Urothelium cell line (cell line): ENCODE measurements at regions not wholly inside any gene's neighbourhood (a gene's known extent, or its start where the extent isn't known, plus 50 kb on each side); places are given as distances from the start of the nearest gene placed in this dataset.

Experiments used
- DNase-seq: peaks from one replicate; pipeline ENCODE4 v3.0.0; 2011; ENCODE audit warnings: low spot score, mixed read lengths
- FAIRE-seq: peaks from 2 replicates; lab custom pipeline; 2011; peaks lifted over from hg19 to GRCh38; lab: Jason Lieb, UNC

DNA sequence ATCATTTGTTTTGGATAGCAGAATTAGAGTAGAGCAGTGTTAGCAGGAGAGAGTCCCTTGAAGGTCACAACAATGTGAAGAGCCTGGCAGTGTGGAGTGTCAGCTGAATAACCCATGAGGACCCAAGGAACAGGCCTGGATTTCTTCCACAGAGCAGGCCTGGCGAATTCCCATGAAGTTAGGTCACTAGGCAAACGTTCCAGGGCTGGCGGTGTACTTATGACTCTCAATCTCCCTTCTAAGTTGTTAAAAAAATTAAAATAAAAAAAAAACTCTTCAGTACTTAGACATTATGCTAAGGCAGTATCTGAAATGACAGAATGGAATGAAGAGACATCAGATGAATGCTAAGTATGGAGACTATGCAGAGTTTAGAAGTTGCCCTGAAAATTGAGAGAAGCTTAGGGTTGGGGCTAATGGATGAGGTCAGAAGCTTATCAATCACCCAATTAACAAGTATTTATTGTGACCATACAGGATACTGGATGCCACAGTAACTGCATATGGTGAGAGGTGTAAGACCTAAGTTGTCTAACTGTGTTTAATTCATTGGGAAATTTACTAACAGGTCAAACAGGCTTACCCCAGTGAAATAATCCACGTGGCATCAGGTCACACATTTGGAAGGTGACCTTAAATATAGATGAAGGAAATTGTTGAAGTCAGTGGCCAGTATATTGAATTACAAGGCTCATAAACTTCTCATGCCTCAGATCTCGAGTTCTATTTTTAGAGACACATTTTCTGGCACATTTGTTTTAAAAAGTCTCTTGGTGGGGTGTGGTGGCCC lies 126.2 kb upstream of the NRP1 start:
- FAIRE-seq: no peak

DNA sequence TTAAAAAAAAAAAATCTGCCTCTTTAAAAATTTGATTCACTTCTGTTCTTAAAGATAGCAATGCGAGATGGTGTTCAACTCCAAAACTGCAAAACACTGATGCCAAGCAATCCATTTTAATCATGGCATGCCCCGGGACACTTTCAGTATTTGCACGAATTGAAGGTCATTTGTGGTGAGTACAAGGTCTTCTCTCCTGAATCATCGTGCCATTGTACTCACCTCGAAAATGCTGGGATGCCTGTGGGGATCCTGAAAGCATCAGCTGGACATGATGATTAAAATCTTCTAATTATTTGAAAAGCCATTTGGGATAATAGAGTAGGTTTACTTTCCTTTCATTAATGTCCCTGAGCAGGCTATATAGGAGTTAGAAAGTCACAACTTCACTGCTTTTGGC lies 125.1 kb upstream of the NRP1 start:
- DNase-seq (peak; percentile 15), FAIRE-seq (no peak)

More for the DNA sequence above, 126.2 kb upstream of the NRP1 start:
- peak; percentile 31 for DNase-seq

DNA sequence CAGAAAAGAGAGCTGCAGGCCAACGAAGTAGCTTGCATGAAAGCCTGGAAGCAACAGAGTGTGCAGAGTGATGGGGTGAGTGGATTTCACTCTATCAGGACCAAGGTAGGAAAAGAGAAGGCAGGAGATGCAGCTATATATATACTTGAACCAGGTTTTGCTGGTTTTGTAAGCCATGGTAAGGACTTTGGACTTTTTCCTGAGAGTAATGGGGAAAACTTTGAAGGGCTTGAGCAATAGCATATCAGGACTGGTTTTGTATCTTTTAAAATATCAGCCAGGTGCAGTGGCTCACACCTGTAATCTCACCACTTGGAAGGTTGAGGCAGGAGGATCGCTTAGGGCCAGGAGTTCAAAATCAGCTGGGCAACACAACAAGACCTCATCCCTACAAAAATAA lies 120.6 kb upstream of the NRP1 start:
- no peak for FAIRE-seq

DNA sequence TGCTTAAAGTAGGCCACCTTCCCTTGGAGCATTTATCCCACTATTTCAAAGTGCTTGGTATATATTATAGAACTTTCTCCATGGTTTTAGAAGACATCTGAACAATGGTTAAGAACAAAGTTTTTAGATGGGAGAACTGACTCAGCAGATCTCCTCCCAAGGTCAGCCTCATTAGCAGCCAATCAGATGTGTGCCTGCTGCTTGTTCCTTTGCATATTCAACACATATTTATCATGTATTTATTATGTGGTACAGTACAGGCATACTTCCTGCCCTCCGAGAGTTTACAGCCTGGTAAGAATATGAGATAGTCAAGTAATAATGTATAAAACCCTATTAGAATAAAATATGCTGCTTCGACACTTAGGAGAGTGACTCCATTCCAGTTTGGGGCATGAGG lies 120.1 kb upstream of the NRP1 start:
- DNase-seq (no peak), FAIRE-seq (no peak)

More for the DNA sequence above, 120.6 kb upstream of the NRP1 start:
- no peak for DNase-seq

DNA sequence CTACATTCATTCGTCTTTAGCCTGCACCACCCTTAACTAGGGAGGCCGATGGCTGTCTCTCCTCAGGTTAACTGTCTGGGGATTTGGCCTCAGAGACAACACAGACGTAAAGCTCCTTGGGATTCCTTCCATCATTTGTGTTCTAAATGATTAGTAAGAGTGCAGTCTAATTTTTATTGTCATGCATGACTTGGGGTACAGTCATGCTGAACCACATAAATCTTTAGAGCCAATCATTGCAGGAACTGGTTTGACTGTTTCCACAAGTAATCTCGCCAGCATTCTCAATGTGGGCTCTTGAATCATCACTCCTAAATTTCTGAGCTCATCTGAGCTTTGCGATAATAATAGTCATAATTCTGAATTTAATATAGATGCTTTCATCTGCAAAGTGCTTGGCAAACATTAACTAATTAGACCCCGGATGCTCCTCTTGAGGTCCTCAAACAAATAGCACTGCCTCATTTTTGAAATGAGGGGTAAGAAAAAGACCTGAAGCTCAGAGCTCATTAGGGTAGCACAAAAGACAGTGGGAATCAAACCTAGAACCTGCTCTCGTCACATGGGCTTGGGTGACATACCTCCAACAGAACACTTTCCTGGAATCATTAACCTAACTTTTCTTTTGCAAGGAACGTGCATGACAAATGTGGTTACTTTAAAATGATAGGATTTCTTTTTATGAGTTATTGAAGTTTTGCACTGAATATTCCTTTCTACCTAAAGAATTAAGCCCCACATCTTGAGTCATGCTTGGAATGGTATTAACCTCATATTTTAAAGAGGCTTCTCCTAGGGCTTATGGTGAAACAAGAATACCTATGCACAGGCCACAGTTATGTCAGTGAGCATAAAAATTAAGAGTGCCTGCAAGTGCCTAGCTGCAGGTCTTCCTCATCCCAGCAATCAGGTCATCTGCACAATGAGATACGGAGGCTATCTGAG lies 118.9 kb upstream of the NRP1 start:
- no peak for FAIRE-seq
- no peak for DNase-seq

DNA sequence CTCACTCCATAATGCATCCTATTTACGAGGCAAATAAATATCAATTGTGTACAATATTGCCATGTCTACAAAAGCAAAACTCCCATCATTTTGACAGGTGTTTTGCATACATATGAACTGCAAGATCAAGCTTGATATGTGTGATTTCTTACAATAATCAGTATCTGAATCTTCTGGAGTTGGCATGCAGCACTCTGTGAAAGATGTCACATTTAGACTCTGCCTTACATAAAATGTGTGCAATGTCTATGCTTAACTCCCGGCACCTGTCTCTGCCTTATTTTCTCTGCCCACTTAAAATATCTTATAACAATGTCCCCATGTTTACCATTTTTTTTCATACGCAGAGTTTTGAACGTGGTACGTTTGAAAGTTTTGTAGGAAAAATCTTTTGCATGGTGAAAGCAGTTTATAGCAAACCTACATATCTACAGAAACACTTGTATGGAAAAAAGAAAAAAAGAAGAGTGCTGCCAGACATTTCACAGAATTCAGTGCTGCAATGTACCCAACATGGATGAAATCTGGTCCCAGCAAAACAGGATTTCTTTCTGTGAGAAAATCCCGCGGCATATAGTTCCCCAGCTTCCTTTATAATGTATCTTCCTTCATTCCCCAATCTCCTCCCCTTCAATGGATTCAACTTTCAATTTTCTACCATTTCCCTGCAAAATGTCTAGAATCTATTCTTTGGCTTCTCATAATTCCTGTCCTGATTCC lies 114.1 kb upstream of the NRP1 start:
- FAIRE-seq (no peak), DNase-seq (no peak)

DNA sequence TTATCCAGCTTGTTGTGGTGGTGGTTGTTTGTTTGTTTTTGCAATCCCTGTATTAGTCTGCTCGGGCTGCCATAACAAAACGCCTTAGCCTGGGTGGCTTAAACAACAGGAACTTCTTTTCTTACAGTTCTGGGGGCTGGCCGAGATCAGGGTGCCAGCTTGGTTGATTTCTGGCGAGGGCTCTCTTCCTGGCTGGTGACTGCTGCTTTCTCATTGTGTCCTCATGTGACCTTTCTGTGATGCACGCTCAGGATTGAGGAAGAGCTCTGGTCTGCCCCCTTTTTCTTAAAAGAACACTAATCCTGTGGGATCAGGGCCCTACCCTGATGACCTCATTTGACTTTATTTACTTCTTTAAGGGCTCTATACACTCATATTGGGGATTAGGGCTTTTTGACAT lies 107.1 kb upstream of the NRP1 start:
- peak; percentile 36 for DNase-seq
- FAIRE-seq: no peak

DNA sequence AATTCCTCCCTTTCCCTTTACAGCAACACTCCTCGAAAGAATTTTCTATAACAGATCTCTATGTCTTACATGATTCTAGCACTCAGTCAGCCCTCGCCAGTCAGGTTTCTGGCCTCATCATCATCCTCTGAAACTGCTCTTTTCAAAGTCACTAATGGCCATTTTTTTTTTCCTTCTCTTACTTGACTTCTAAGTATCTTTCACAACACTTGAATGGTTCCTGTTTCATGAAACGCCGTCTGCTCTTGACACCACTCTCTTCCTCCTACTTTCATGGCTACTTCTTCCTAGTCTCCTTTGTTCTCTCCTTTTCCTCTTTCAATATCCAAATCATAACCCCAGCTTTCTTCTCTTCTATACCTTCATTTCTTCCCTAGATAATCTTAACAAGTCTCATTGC lies 100.5 kb upstream of the NRP1 start:
- FAIRE-seq (no peak), DNase-seq (no peak)

DNA sequence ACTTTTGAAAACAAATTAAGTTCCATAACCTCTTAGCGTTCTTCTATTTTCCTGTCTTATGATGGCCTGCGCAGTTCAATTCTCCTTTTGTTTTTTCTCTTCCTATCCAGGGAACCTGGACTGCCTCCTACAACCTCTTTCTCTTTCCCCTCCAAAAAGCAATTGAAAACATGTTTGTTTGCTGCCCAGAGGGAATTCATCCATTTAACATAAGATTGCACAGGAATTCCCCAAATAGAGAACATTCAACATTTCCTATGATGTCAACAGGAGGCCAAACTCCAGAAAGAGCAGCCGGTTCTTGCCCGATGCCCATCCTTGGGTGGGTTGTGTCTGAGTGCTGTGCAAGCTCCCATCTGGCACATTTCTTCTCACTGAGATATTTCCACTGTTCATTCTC lies 94.2 kb upstream of the NRP1 start:
- DNase-seq (no peak), FAIRE-seq (no peak)

DNA sequence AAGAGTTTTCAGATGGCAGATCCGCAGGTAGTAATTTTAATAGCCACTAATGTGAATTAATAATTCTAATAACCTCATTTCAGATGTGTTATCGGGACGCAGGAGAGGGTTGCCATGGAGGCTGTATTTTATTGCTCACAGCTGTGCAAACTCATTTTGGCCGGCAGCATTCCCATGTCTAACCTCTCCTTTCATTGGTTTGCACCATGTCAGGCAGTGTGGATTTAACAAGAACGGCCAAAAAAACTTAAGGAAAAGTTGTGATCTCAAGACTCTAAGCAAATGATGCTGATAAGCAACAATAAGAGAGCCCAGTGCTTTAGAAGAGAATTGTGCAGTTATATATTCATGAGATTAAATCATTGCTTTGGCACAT lies 88.7 kb upstream of the NRP1 start:
- no peak for FAIRE-seq
- DNase-seq: no peak

DNA sequence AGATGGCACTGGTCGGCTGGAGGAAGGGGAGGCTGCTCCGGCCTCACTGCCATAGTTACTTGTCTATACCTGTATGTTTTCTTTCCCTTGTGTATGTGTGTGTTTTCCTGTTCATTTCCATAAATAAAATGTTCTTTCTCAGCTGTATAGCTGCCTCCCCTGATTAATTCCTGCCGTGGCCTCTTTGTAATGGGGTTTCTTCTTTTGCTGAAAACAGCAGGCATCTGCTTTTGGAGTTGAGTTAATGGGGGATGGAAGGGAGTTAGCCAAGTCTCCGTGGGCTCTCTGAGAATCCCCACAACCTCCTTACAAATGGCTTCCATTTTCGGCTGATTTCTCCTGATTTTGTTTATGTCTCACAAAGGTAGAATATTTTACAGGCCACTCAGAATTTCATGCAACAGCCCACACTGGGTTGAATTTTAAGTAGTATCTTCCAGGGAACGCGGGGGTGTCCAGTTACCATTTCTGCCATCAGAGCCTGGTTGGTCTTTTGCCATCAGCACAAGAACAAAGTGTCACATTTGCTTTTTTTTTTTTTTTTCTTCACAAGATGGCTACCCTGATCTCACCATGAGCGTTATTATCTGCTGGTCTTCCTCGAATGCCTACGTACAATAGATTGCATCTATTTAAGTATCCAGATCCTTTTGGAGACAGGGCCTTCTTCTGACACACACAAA lies 88.1 kb upstream of the NRP1 start:
- no peak for DNase-seq
- no peak for FAIRE-seq

DNA sequence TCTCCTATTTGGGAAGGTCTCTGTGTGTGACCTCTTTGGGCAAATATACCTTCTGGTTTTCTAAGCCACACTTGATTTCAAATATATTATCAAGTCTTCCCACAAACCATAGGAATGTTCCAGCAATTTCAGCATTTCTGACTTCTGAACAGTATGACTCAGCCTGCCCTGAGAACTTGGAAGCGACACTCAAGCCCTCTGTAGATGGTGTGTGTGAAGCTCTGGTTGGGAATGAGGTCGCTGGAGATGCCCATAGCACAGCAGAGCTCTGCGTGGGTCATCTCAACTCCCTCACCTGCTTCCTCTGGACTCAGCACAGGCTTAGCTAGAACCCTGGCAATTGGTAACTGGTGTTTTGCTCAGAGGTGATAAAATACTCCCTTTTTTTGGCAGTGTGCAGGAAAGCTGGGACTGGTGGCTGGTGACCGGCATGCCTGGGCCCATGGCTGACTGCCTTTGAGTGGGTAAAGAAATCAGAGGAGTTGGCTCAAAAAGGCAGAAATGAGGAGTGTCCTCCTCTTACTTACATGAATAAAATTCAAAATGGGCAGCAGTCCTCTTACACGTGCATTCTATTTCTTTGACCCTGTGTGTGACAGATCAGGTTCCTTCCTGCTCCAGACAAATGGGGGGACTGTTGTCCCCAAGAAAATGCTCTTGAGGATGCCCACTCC lies 87.5 kb upstream of the NRP1 start:
- DNase-seq (peak; percentile 78), FAIRE-seq (no peak)

DNA sequence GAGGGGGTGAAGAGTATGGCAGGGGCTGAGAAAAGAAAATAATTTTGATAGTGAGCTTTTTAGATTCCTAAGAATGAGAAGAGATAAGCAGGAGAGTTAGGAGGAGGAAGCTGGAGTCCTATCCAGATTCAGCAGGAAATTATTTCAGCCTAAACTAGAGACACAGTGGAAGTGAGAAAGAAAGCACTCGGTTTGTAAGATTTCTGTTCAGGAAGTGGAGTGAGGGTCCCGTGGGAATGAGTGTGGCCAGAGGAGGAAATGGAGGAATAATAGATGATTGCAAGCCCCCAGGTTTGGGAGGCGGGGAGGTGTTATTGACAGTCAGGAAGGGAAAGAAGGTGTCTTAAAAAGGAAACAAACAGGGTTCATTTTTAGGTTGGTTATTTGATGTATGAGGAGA lies 84.8 kb upstream of the NRP1 start:
- FAIRE-seq (no peak), DNase-seq (no peak)

DNA sequence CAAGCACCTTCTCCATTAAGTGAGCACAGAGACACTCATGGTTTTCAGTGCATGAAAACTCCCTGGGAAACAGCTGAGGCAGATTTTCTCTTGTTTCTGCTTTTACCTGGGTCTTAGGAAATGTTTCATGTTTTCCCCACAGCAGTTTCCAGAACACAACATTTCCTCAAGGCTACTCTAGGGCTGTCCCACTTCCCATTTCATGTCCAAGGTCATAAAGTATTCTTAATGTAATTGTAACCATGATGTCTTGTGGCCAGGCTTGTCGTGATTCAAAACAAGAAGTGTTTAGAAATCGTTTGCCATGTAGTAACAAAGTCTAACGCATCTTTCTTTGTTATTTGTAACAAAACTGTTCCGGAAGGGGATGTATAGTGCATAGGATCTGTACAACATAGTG lies 83.8 kb upstream of the NRP1 start:
- DNase-seq: no peak
- no peak for FAIRE-seq

DNA sequence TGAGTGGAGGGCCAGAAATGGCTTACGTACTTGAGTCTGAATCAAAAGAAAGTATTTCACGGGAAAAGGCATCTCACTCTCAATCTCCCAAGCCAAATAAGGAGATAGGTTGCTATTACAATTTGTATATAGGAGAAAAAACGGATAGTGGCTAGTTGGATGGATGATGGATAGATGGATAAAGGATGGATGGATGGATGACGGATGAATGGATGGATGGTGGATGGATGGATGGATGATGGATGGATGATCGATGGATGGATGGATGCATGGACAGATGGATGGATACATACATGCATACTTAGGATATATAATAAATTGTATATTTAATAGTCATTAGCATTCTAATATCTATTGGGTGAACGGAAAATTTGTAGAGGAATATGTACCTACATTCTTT lies 82.2 kb upstream of the NRP1 start:
- no peak for DNase-seq
- FAIRE-seq: peak; percentile 50

DNA sequence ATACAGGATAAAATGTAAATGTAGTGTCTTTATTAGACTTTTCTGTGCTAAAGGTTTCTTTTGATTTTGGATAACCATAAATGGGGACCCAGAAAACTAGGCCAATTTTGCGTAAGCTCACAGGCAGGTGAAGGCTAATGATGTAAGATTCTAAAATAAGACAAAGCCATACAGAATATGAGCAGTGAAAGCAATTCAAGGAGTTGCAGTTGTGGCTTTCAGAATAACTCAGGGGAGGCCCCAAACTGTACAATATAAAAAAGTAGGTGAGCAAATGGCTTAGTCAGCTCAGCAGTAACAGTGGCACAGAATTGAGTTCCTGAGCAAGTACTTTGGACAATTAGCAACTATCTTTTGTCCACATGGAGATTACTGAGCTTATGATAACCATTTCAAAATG lies 81.7 kb upstream of the NRP1 start:
- DNase-seq (no peak), FAIRE-seq (no peak)

DNA sequence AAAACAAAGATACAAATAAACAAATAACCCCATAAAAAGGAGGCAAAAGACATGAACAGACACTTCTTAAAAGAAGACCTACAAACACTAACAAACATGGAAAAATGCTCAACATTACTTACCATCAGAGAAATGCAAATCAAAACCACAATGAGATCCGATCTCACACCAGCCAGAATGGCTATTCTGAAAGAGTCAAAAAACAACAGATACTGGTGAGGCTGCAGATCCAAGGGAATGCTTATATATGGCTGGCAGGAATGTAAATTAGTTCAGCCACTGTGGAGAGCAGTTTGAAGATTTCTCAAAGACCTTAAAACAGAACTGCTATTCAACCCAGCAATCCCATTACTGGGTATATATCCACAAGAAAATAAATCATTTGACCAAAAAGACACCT lies 80.4 kb upstream of the NRP1 start:
- no peak for FAIRE-seq
- DNase-seq: no peak

DNA sequence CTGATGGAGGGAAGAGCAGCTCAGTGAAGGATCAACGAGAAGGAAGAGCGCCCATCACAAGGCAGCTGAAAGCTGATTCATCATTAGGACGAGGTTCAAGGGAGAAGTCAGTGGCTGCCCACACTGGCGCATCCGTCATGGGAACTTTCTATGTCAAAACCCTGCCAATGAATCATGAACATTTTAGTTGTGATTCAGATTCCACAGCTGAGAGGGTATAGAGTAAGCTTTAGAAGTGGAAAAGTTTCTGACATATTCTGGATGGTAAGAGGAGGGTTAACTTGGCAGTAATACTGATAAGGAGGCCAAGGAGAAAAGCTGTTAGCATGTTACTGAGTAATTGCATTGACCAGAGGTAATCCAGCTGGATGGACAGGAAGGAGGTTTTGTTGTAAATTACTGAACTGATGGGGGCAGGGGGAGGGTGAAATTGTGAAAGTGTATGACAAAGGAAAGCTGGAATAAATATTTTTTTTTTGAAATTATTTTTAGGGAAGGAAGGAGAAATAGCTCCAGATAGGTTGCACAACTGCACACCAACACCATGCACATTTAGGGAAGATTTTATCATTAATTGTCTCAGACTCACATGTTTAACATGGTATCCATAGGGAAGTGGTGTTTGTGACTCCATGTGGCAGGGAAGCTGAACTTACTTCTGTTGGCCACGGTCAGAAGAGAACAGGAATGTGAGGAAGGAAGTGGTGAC lies 78.3 kb upstream of the NRP1 start:
- FAIRE-seq (peak; percentile 91), DNase-seq (peak; percentile 65)

DNA sequence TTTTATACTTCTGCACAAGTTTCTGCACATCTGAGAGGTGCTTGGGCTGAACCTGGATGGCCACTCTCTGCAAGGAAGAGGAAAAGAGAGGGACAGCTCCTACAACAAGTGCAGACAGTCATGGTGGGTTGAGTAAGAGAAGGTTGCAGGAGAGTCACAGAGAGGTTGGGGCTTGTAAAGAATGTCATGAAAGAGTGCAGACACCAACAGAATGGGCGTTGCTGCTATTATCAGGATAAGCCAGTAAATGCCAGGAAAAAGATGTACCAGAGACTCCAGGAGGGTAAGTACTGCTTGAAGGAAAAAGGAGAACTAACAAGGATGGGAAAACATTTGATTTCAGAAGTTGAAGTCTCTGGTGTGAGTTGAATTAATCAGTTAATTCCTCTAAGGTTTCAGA lies 77.8 kb upstream of the NRP1 start:
- FAIRE-seq: no peak
- DNase-seq: no peak

DNA sequence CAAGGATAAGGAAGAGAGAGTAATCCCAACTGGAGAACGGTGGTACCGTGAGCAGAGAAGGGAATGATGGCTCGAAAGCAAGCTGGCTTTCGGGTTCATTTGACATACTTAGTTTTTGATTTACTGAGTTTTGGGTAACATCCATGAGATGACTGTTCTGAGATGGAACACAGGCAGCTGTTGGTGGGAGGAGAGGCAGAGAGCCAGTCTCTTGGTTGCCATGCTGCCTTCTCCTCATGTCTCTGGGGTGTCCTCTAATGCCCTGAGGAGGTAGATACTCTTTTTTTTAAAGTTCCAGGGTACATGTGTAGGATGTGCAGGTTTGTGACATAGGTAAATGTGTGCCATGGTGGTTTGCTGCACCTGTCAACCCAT lies 76.4 kb upstream of the NRP1 start:
- no peak for DNase-seq
- FAIRE-seq: no peak
